CD14-positive monocyte (primary cell): ENCODE measurements at regions not wholly inside any gene's neighbourhood (a gene's known extent, or its start where the extent isn't known, plus 50 kb on each side); places are given as distances from the start of the nearest gene placed in this dataset.

Source experiments
- DNase-seq, 3 donors: peaks; one replicate each; pipeline ENCODE4 v3.0.0-alpha.2; 2011 to 2022
- H2AFZ ChIP-seq: 2 replicates; pipeline ENCODE4 v1.6.0; 2012; ENCODE audit warnings: mild to moderate bottlenecking, low read depth, low read length, inconsistent platforms; ENCODE audit not compliant: insufficient read depth, poor library complexity, severe bottlenecking
- H3K27ac ChIP-seq, 2 donors: 1 replicate in 1 of 2; 2 replicates in 1 of 2; pipeline ENCODE4 v1.5.1; 2012 to 2013; ENCODE audit warnings: low read length in 2 of 2, control low read depth in 1 of 2, inconsistent platforms in 1 of 2, low read depth in 1 of 2, mild to moderate bottlenecking in 1 of 2
- H3K27me3 ChIP-seq, 2 donors: one replicate each; pipeline versions ENCODE4 v1.6.0 to v1.6.1; 2011 to 2013; ENCODE audit warnings: low read length in 2 of 2; ENCODE audit not compliant: control insufficient read depth in 2 of 2, insufficient read depth in 2 of 2
- H3K36me3 ChIP-seq, 2 donors: replicated peaks in 1 of 2; 1 replicate in 1 of 2; 2 replicates in 1 of 2; pipeline versions ENCODE4 v1.5.1 to v1.6.1; 2012 to 2013; ENCODE audit warnings: low read length in 2 of 2, control low read depth in 1 of 2, inconsistent platforms in 1 of 2, mild to moderate bottlenecking in 1 of 2; ENCODE audit not compliant: insufficient read depth in 2 of 2, control insufficient read depth in 1 of 2
- H3K4me1 ChIP-seq, 2 donors: 1 replicate in 1 of 2; 2 replicates in 1 of 2; pipeline versions ENCODE4 v1.5.1 to v1.6.1; 2012 to 2013; ENCODE audit warnings: low read length in 2 of 2, control low read depth in 1 of 2, inconsistent platforms in 1 of 2, mild to moderate bottlenecking in 1 of 2, moderate library complexity in 1 of 2; ENCODE audit not compliant: insufficient read depth in 2 of 2, control insufficient read depth in 1 of 2
- H3K4me2 ChIP-seq: replicated peaks from 2 replicates; pipeline ENCODE3; 2012; ENCODE audit warnings: low read length, moderate library complexity, mild to moderate bottlenecking; ENCODE audit not compliant: poor library complexity, severe bottlenecking; ENCODE audit errors: extremely low read depth
- H3K4me3 ChIP-seq, 3 experiments: fragments of 200-600 bp in 1 of 3; sonication (generic) in 1 of 3; replicated peaks in 1 of 3; 1 replicate in 2 of 3; 2 replicates in 1 of 3; pipeline ENCODE4 v1.5.1; 2011 to 2013; ENCODE audit warnings: low read length in 3 of 3, mild to moderate bottlenecking in 3 of 3, control low read depth in 2 of 3, low read depth in 2 of 3, inconsistent platforms in 1 of 3, moderate library complexity in 1 of 3
- H3K79me2 ChIP-seq: 2 replicates; pipeline ENCODE4 v1.6.0; 2012; ENCODE audit warnings: mild to moderate bottlenecking, control low read depth, inconsistent platforms, low read length, moderate library complexity; ENCODE audit not compliant: insufficient read depth
- H3K9ac ChIP-seq: 2 replicates; pipeline ENCODE4 v1.6.0; 2017; ENCODE audit warnings: low read length, mild to moderate bottlenecking; ENCODE audit not compliant: insufficient read depth, poor library complexity, severe bottlenecking
- H3K9me3 ChIP-seq, 2 donors: replicated peaks in 1 of 2; 1 replicate in 1 of 2; 2 replicates in 1 of 2; pipeline versions ENCODE4 v1.5.1 to v1.6.1; 2012 to 2013; ENCODE audit warnings: low read length in 2 of 2, control low read depth in 1 of 2; ENCODE audit not compliant: control insufficient read depth in 1 of 2, insufficient read depth in 1 of 2
- H4K20me1 ChIP-seq: 2 replicates; pipeline ENCODE4 v1.6.0; 2012; ENCODE audit warnings: mild to moderate bottlenecking, low read length, control low read depth, moderate library complexity; ENCODE audit not compliant: insufficient read depth
- H3K27ac Mint-ChIP-seq, 7 donors: one replicate each; pipeline ENCODE4 v1.8.0; 2020; ENCODE audit warnings: mild to moderate bottlenecking in 7 of 7, mixed read lengths in 7 of 7, moderate library complexity in 6 of 7, inconsistent platforms in 2 of 7
- H3K27me3 Mint-ChIP-seq, 3 donors: one replicate each; pipeline ENCODE4 v1.8.0; 2021 to 2022; ENCODE audit warnings: low read depth in 3 of 3, mild to moderate bottlenecking in 3 of 3, mixed read lengths in 3 of 3, moderate library complexity in 3 of 3, inconsistent platforms in 1 of 3
- H3K36me3 Mint-ChIP-seq, 2 donors: one replicate each; pipeline ENCODE4 v1.8.0; 2020; ENCODE audit warnings: mixed read lengths in 2 of 2, inconsistent platforms in 1 of 2, mild to moderate bottlenecking in 1 of 2
- H3K4me1 Mint-ChIP-seq: one replicate; pipeline ENCODE4 v1.8.0; 2020; ENCODE audit warnings: mild to moderate bottlenecking, mixed read lengths
- H3K4me3 Mint-ChIP-seq, 2 donors: one replicate each; pipeline ENCODE4 v1.8.0; 2020; ENCODE audit warnings: mild to moderate bottlenecking in 2 of 2, mixed read lengths in 2 of 2, moderate library complexity in 1 of 2
- H3K9me3 Mint-ChIP-seq, 7 donors: one replicate each; pipeline ENCODE4 v1.8.0; 2020 to 2022; ENCODE audit warnings: mixed read lengths in 7 of 7, mild to moderate bottlenecking in 6 of 7, moderate library complexity in 6 of 7, inconsistent platforms in 2 of 7
- CTCF ChIP-seq: fragments of 200-600 bp; IDR thresholded peaks from one replicate; pipeline ENCODE4 v1.8.0; 2022; ENCODE audit warnings: antibody characterized with exemption, mild to moderate bottlenecking
- WGBS: methylation state at CpG from one replicate; pipeline ENCODE4 v1.1.5; 2013; ENCODE audit warnings: missing lambda C conversion rate; ENCODE audit not compliant: insufficient coverage; 5-methylcytosine and 5-hydroxymethylcytosine counted together
- intact Hi-C, 2 donors: fragments of 100-400 bp; cut with micrococcal nuclease; formaldehyde crosslinking; loops; one replicate each; pipeline versions ENCODE4 v1.15.0 to v1.15.1; 2023

GRCh38 chr12:126343321-126343720, 1278.1 kb downstream of the AACS start:
- Histone ChIP-seq H3K36me3 (no peaks in the 10 kb centered on the region), H3K9ac (no peak overlapping the region), H3K27ac (no peak overlapping the region), H3K4me2 (no peak overlapping the region), H3K79me2 (no peaks in the 10 kb centered on the region), H3K4me3 (no peak overlapping the region), H4K20me1 (no peaks in the 10 kb centered on the region), H3K27me3 (no peaks in the 10 kb centered on the region), H2AFZ (no peak overlapping the region), H3K9me3 (peaks cover 10 to 17% of the 10 kb centered on the region in 2 donors), H3K4me1 (no peaks in the 10 kb centered on the region)
- peaks cover 1 to 28% (median 11%) of the 10 kb centered on the region in 7 donors for H3K9me3 Mint-ChIP-seq
- H3K36me3 Mint-ChIP-seq, result no peaks in the 10 kb centered on the region
- H3K27ac Mint-ChIP-seq, result no peak overlapping the region
- DNase-seq, result no peak
- H3K4me1 Mint-ChIP-seq, result no peaks in the 10 kb centered on the region
- intact Hi-C loops, result no loop called here
- TF ChIP-seq CTCF, result no peak
- WGBS, result 88% methylated on average over 1 of the region's 3 CpGs
- H3K4me3 Mint-ChIP-seq, result no peak overlapping the region
- peaks cover 0 to 1% (median 0%) of the 10 kb centered on the region in 3 donors for H3K27me3 Mint-ChIP-seq

GRCh38 chr12:126346087-126346486, 1280.9 kb downstream of the AACS start:
- Histone ChIP-seq H4K20me1 (no peaks in the 10 kb centered on the region), H3K9ac (no peak overlapping the region), H3K36me3 (no peaks in the 10 kb centered on the region), H3K4me3 (no peak overlapping the region), H3K79me2 (no peaks in the 10 kb centered on the region), H3K27ac (no peak overlapping the region), H3K4me1 (no peaks in the 10 kb centered on the region), H2AFZ (no peak overlapping the region), H3K27me3 (no peaks in the 10 kb centered on the region), H3K4me2 (no peak overlapping the region), H3K9me3 (peaks cover 10 to 19% of the 10 kb centered on the region in 2 donors)
- intact Hi-C loops, result no loop called here
- Mint-ChIP-seq H3K27me3 (peaks cover 0 to 1% (median 0%) of the 10 kb centered on the region in 3 donors), H3K36me3 (no peaks in the 10 kb centered on the region), H3K9me3 (peaks cover 4 to 38% (median 13%) of the 10 kb centered on the region in 7 donors), H3K4me1 (no peaks in the 10 kb centered on the region), H3K4me3 (no peak overlapping the region), H3K27ac (no peak overlapping the region)
- no peak for DNase-seq
- WGBS, result 100% methylated on average over 2 of the region's 3 CpGs
- no peak for TF ChIP-seq CTCF
